NCI-H146 treated with DMSO at 0.1 percent for 48 hours (cell line): ENCODE measurements at regions not wholly inside any gene's neighbourhood (a gene's known extent, or its start where the extent isn't known, plus 50 kb on each side); places are given as distances from the start of the nearest gene placed in this dataset.
A peak's percentile ranks its signal among the peaks of the same experiment; 100 is the strongest.

Experiments
- DNase-seq: peaks from one replicate; lab custom pipeline; 2025; ENCODE audit not compliant: unreplicated experiment; lab: John Stamatoyannopoulos, UW

DNA sequence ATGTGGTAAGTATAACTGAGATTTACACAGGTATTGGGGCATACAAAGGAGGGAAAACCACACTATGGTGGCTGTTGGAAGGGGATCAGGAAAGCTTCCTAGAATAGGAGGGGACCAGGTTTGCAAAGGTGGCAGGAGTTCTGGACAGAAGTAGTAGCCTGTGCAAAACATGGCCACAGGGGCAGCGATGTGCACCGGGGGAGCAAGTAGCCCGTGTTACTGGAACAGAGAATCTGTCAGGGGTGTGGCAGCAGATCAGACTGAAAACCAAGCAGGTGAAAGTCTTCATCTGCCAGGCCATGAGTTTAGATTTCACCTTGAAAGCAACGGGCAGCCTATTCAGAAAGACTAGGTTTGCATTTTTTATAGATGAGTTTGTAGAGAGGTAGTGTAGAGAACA is 182.3 kb upstream of the LPP start:
- no peak for DNase-seq

DNA sequence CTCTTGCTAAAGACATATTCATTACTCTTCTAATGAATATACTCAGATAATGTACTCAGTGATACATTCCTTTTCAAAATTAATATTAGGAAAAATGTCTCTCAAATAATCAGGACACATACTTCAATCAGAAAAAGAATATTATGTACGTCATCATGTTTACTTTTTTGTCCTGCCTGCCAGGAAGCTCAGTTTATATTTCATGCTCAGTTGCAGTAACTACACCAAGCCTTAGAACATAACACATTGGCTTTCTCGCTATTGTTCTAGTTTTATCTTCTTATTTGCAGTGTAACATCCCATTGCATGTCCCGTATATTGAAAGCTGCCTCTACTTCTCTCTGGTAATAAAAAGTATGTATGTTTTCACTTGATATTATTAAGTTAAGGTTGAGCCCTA is 181.5 kb upstream of the LPP start:
- DNase-seq: no peak

DNA sequence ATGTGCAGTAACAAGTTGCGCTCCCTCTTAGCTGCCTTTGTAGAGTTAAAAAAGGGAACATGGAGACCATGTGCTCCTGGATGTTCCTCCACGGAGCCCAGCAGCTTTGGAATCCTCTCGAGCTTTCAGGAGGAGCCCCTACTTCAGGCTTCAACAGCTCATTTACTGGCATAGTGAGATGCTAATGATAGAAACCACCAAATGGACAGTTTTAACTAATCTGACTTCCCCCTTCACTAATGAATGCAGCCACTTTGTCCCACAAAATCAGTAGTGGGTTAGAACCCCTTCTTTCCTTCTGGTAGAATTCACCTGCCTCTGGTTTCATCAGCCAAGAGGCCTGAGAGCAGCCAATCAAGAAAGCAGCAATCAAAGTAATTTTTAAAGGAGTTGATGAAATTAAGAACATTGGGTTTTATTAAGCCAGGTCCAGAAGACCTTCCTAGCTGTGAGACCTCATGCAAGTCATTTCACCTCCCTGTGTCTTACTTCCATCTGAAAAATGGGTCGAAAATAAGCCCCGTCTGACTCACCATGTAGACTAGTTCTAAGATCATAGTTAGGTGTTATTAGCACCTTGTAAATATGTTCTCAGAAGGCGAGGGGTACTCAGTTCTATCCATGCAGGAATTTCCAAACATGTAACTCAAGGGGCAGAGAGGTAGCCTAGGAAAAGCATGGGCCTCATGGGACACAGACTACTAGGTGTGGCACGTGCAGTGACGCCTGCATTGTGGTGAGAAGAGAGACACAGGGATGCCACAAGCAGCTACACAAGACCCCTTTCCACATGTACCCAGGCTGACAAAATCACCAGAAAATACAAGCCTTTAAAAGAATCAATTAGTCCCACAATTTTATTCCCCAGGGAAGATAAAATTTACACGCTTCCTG is 179.7 kb upstream of the LPP start:
- no peak for DNase-seq

DNA sequence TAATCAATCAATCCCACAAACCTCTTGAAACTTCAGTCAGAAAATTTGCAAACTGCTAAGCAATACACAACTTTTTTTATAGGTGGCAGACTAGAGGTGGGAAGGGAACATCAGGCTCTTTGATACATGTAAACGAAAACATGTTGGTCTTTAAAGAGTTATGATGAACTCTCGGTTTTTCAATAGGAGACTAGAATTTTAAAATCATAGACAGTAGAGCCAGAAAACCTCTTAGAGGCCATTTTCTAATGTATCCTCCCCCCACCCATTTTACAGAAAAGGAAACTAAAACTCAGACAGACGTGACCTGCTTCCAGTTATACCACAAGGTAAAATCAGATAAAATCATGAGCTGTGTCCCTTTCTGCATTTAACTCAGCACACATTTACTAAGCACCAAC is 179.1 kb upstream of the LPP start:
- DNase-seq: no peak

DNA sequence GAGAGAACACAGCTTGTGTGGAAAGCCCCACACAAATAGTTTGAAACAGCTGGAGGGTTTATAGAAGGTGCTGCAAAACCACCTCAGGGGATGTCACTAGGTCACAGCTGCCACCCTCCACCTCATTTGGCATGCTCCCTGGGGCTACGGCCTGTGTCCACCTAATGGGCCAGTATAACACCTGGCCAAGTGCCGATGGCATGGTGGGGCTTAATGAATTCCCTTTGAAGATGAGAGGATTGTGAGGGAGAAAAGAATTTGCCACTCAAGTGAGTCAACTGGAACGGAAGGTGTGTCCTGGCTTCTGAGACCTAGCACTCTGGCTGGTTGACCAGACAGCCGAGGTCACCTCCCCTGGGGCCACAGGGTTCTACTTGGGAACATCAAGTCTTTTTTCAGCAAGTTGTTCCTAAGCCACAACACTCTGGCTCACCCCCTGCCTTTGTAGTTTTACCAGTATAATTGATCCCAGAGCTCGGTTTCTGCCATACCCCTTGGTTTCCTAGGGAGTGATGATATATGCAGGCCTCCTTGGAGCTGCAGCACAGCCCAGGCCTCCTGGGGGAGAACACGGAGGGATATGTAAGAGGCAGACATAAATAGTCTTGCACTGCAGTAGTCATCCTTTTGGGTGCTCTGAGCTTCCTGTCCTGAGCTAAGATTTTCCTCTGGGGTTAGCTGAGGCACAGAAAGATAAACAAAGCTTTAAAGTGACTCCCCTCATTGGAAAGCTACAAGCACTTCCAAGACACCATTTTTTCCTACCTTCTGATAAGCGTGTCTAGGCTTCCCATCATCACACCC is 178.2 kb upstream of the LPP start:
- DNase-seq: peak; percentile 47

DNA sequence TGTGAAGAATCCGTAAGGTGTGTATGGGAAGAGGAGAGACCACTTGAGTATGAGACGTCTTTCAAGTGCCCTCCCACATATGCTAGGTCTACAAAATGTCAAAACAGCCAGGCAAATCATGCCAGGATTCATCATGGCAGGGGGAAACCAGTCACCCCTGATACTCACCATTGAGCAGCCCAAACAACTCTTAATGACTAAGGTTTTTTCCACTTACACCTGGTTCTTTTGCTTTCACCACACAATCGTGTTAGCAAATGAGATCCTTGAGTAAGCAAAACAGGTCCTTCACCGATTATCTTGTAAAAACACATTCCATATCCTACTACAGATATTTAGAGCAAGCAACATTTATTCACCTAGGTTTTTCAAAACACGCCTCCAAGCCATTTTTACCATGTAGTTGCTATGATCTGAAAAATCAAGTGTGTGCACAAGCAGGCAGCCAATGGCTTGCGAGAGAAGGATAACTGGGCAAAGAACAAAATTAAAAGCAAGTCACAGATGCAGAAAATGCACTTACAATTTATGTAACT is 177.5 kb upstream of the LPP start:
- DNase-seq: no peak

DNA sequence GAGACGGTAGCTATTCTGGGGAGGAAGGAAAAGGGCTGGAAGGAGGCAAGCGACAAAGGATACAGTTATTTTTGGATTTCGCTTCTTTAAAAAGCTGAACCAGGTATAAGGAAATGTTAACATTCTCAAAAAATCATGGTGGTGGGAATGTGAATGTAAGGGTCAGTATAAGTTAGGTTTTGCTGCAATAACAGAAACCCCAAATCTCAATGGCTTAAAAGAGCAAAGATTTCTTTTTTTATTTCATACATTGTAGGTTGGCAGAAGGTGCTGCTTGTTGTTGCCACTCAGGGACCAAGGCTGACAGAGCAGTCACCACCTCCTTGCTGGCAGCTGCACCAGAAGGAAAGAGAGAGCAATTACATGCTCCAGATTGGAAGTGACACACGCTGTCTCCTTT is 176.3 kb upstream of the LPP start:
- no peak for DNase-seq

DNA sequence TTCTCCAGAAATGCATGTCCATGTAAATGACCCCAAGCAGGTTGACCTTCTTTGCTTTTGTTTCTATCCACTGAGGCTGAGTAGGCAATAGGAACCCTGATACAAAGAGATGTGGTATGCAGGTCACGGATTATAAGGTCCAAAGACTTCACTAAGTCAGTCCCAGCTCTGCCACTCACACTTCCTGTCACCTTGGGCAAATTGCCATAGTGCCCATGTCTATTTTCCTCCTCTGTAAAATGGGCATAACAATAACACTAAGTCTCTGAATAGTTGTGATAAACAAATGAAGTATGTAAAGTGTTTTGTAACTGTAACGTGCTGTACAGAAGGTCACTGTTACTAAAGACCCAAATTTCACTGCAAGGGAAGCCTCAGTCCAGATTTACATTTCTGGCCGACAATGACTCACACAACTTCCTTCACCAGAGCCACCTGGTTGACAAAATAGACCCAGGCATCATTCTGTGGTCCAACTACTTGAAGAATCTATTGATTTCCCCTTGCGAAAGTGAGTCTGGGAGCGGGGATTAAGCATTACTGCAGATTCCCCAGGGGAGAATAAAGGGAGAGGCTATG is 175.4 kb upstream of the LPP start:
- DNase-seq: no peak

DNA sequence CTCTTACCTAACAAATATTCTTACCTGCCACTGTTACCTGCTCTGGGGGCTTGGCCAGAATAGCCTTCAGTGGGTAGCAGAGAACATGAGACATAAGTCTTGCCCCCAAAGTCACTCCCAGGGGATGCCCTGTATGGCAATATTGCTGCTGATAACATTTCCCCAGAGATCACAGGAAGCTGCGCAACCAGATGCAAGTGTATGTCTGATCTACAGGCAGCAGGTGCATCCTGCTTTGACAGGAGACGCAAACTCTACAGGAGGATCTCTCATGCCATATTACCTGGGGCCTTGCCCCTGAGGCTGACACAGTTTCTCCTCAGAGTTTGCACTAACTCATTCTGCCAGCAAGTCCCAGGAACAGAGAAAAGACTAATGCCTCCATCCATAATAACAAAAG is 174.4 kb upstream of the LPP start:
- no peak for DNase-seq

DNA sequence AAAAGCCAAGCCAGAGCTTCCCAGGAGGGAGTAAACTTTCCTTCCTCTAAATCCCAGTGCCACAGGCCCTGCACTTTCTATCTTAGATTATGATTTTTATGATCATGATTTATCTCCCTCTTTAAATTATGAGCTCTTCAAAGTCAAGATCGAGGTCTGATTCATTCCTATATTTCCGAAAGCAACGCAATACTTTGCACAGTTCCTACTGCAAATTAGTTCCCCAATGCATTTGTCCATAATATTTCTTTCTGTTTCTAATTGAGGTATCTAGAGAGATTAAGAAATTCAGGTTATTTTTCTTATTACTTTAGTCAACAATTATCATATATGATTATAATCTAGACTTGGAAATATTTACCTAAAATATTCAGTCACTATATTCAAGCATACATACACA is 173.1 kb upstream of the LPP start:
- no peak for DNase-seq

DNA sequence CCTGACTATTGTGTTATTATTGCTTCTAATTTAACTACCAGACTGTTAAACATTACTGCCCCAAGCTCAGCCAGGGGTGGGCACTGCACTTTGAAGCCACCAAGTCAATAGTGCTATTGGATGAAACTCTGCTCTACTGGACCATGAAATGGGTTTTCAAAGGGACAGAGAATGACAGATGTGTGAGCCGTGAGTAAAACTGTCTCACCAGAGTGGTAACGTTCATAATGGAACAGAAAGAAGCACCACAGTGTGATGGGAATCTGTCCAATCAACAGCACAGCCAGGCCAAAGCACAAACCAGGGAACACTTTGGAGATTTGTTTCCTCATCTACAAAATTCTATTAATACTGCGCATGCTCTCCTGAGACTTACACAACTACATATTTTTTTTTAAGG is 171.8 kb upstream of the LPP start:
- DNase-seq: no peak

DNA sequence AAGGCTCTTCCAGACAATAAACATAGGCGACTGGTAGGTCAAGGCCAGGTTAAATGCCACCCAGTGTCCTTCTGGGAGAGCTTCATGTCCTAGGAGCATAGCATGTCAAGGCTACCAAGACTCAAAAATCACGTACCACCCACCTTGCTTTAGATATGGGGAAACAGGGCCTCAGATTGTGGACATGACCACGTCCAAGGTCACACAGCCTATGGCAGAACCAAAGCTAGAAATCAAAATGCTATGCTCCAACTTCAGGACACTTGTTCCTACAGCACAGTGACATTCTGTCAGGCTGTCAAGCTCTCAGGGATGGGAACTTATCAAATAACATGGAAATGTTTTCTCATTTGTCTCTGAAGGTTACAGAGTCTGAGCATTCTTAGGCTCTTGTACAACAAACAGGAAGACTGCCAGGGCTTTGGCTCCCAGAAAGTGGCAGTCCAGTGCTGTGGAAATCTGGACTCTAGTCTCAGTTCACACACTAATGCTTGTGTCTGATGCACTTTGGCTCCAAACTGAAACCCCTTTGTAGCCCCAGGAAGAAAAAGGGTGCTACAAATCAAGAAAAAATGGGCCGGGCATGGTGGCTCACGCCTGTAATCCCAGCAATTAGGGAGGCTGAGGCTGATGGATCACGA is 170.4 kb upstream of the LPP start:
- no peak for DNase-seq

DNA sequence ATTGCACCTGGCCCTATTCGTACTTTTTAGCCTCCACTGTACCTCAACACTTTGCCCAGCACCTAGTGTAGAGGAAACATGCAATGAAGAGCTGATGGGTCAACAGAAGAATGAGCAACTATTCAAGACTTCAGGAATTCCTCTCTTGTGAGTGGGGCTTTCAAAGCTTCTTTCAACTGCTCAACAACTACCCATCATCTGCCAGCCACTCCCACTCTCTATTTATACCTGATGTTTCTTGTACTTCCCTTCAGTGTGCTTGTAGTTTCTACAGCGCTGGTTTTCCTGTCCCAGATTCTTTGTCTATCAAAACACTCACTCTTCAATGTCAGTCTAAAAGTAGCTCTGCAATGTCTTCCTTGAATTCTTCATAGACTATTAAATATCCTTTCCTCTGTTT is 168.3 kb upstream of the LPP start:
- DNase-seq: no peak

DNA sequence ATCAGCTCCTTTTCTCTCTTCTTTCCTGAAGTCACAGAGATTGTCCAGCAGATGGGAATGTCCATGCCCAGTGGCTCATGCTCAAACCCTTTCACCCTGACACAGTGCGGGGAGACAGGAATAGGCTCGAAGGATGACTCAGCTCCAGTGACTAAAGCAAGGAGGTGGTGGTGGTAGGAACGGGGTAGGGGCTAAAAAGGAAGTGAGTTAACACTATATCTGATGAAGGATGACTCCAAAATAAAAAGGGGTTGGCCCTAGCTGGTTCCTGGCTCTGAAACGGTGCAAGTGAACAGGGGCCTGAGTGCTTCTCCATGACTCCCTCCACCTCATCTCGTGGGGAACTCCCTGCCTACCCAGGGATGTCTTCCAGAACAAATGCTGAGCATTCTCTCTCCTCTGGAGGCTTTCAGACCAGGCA is 167.4 kb upstream of the LPP start:
- DNase-seq: no peak

DNA sequence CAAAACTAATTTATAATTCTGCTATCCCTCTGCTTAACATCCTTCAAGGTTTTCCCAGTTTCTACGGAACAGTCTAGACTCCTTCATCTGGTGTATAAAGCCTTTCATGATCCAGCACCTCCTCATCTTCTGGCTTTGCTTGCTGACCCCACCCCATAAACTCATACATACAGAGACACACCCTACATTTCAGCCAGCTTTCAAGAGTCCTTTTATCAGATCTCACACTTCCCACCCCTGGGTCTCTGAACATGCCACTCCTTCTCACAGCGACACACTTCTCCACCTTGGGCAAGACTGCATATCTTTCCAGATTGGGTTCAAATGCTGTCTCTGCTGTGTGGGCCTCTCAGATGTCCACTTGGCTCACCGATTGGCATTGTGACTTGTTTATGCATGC is 166.8 kb upstream of the LPP start:
- DNase-seq: no peak

DNA sequence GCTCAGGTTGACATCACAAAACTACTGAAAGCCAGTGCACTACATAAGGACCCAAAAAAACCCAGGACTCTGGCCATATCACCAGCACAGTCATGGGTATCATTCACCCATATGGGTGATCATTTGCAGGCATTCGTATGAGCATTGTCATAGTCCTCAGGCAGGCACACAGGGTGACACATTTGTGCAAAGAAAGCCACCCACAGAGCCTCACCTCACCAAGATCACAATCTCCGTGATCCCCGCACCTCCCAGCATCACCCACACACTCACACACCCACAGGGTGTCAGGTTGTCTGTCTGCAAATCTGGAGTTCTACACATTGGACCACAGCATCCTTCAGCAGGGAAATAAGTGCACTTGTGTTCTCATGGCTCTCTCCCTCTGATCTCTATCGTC is 166.0 kb upstream of the LPP start:
- DNase-seq: no peak

DNA sequence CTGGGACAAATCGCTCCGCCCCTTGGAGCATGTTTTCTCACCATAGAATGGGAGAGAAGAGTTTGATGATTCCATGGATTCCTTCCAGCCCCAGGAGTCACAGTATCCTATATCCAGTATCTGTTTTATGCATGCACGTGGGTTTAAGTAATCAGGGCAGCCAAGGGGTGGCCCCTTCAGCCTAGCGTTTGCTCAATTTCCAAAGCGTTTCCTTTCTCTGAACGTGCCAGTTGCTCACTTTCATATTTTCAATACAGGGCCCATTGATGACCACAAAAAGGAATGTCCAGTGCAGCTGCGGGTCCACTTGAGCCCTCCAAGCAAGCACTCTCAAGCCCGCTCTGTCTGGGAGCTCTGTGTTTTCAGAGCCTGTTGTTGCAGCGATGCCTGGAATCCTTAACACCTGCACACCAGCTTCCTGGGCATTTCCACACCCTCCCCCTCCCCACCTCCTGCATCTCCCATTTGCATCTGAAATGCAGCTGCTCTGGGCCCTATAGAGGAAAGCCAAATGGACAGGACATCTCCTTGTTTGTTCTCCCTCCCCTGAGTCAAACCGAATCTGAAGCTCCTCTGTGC is 164.3 kb upstream of the LPP start:
- peak; percentile 89 for DNase-seq

DNA sequence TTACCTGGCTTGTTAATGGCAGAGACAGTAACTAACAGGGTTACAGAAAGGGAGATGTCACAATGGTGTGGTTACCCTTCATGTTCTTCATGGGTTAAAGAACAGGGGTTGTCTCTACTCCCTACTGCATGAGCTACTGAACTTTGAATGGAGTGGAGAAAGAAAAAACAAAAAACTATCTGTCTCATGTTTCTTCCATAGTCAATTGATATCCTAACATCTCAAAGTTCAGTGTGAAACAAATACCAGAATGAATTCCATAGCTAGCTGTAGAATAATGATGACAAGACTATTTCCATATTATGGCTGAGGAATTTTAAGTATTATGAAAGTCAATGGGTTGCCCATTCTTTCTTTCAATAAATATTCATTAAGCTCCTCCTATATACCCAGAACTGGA is 161.3 kb upstream of the LPP start:
- no peak for DNase-seq

DNA sequence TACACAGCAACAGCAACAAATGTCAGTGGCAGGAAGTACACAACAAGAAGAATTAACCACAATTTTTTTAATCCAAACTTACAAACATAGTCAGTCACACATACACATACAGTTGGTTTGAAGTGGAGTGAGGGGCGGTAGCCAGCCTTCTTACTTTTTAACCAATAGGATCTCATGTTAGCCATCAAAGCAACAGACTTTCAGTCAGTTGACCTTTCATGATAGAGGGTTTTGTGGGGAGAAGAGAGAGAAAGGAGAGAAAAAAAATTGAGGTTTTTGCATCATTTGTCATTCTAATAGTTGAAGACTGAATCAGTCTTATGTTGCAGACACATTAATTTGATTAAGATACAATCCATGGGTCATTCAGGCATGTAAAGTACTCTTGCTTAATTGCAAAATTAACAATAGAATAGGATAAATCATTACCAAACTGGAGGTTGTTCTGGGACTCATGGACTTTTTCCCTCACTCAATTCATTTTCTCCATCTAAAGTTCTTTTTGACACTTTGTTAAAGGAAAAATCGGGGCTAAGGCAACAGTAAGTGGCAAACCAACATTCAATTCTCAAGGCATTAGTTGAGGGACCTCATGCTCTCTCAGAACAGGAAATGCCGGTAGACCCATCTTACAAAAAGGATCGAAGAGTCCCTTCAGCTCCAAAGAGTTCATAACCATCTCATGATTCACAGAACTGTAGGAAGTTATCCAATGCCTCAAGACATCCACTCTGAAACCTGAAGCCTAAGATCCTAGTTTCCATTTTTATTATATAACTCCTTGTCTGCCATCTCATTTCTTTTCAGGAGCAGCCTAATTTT is 159.5 kb upstream of the LPP start:
- DNase-seq: no peak

DNA sequence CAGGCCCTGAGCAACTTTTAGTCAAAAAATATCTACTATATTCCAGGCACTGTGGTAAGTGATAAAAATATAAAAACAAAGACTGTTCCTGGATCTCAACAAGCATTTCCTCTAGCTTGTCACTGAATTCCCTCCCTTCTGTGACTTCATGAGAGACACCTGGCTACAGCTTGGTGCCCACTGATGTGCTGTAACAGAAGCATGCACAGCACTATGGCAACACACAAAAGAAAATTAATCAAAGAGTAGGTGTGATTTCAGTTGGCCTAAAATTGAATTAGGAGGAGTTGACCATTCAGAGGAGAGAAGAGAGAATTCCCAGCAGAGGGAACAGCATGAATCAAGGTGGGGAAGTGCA is 158.9 kb upstream of the LPP start:
- DNase-seq: no peak
